HG03060 (cell line): ENCODE measurements at regions not wholly inside any gene's neighbourhood (a gene's known extent, or its start where the extent isn't known, plus 50 kb on each side); places are given as distances from the start of the nearest gene placed in this dataset.

ENCODE experiments used
- ATAC-seq: cut with Tn5 transposase; IDR thresholded peaks from one replicate; pipeline ENCODE4 v1.9.1; 2021; ENCODE audit warnings: low read depth, moderate number of reproducible peaks; ENCODE audit not compliant: unreplicated experiment

GRCh38 chr2:48132271-48132625, 182.2 kb upstream of the FOXN2 start:
- no peak for ATAC-seq

- ATAC-seq, result no peak
Observed at GRCh38 chr2:48134704-48135103, 179.8 kb upstream of the FOXN2 start.

- no peak for ATAC-seq
Observed at GRCh38 chr2:48135797-48136196, 178.7 kb upstream of the FOXN2 start.

GRCh38 chr2:48137829-48138228, 176.7 kb upstream of the FOXN2 start:
- no peak for ATAC-seq

- no peak for ATAC-seq
Observed at GRCh38 chr2:48138898-48139297, 175.6 kb upstream of the FOXN2 start.

- ATAC-seq, result no peak
Observed at GRCh38 chr2:48140586-48140985, 173.9 kb upstream of the FOXN2 start.

- ATAC-seq, result no peak
Observed at GRCh38 chr2:48144777-48145176, 169.7 kb upstream of the FOXN2 start.

GRCh38 chr2:48145845-48146452, 168.5 kb upstream of the FOXN2 start:
- ATAC-seq, result no peak

GRCh38 chr2:48146552-48146951, 167.9 kb upstream of the FOXN2 start:
- ATAC-seq, result no peak

GRCh38 chr2:48147719-48148118, 166.8 kb upstream of the FOXN2 start:
- no peak for ATAC-seq

- ATAC-seq, result no peak
Observed at GRCh38 chr2:48148841-48149430, 165.5 kb upstream of the FOXN2 start.

- ATAC-seq, result no peak
Observed at GRCh38 chr2:48157150-48157549, 157.3 kb upstream of the FOXN2 start.

- ATAC-seq, result no peak
Observed at GRCh38 chr2:48161628-48162027, 152.9 kb upstream of the FOXN2 start.

- no peak for ATAC-seq
Observed at GRCh38 chr2:48162742-48163141, 151.7 kb upstream of the FOXN2 start.

- ATAC-seq, result no peak
Observed at GRCh38 chr2:48165070-48165753, 149.3 kb upstream of the FOXN2 start.

- no peak for ATAC-seq
Observed at GRCh38 chr2:48169141-48169592, 145.3 kb upstream of the FOXN2 start.

GRCh38 chr2:48170281-48170680, 144.2 kb upstream of the FOXN2 start:
- ATAC-seq, result no peak

GRCh38 chr2:48173141-48173540, 141.3 kb upstream of the FOXN2 start:
- no peak for ATAC-seq

- no peak for ATAC-seq
Observed at GRCh38 chr2:48174503-48174902, 140.0 kb upstream of the FOXN2 start.

GRCh38 chr2:48175254-48175653, 139.2 kb upstream of the FOXN2 start:
- no peak for ATAC-seq

- no peak for ATAC-seq
Observed at GRCh38 chr2:48175656-48176055, 138.8 kb upstream of the FOXN2 start.

GRCh38 chr2:48176876-48177275, 137.6 kb upstream of the FOXN2 start:
- no peak for ATAC-seq
